OCI-LY1 (cell line): ENCODE measurements at regions not wholly inside any gene's neighbourhood (a gene's known extent, or its start where the extent isn't known, plus 50 kb on each side); places are given as distances from the start of the nearest gene placed in this dataset.

Experiments
- CTCF ChIP-seq: fragments of 200-600 bp; sonication (generic), shearing (Covaris generic); IDR thresholded peaks from 2 replicates; pipeline ENCODE4 v1.5.1; 2017; ENCODE audit warnings: mild to moderate bottlenecking, antibody characterized with exemption, low read length, moderate library complexity, mixed read lengths
- EZH2 ChIP-seq: fragments of 200-600 bp; sonication (generic), shearing (Covaris generic); IDR thresholded peaks from 2 replicates; pipeline ENCODE4 v1.8.0; 2017; ENCODE audit warnings: borderline replicate concordance, mixed run types, mild to moderate bottlenecking, antibody characterized with exemption, low read length, moderate library complexity, mixed read lengths

GRCh38 chr4:77431546-77431945, 174.1 kb upstream of the CXCL13 start:
- TF ChIP-seq CTCF (no peak), EZH2 (no peak)
